ENCODE measurements at regions not wholly inside any gene's neighbourhood (a gene's known extent, or its start where the extent isn't known, plus 50 kb on each side); places are given as distances from the start of the nearest gene placed in this dataset.

DNA sequence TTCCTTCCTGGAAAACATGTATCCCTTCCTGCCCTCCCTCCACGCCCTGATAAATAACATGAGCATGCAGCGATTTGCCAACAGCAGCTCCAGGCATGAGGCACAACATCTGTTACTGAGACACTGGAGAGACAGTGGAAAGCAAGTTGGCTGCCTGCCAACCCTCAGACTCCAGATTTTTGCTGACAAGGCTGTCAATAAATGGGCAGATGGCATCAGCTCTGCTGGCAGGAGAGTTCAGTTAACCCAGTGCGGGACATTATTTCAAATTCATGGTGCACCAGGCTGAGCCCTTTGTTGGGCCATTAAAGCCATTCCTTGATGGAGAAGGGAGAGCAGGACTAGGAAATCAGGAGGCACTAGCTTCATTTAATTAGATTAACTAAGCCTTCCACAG lies 293.3 kb downstream of the MEX3B start:
- TF ChIP-seq CTCF (conservative IDR thresholded peaks at IDR 0.05 in 1 of 2, IDR thresholded peaks at IDR 0.05 in 1 of 2; ENCODE audit: extremely low read depth in 1 of 2, insufficient read depth in 1 of 2, low read depth in 1 of 2, low read length in 2 of 2) = no peak
- TF ChIP-seq EZH2 (IDR thresholded peaks at IDR 0.05; ENCODE audit: borderline replicate concordance, low read length) = no peak
